AG08395 (cell line): ENCODE measurements at regions not wholly inside any gene's neighbourhood (a gene's known extent, or its start where the extent isn't known, plus 50 kb on each side); places are given as distances from the start of the nearest gene placed in this dataset.
"Not testable (repeated sequence)": the region's sequence is repeated elsewhere in the genome, so short reads cannot be mapped to it uniquely, and the experiment has no call there.

ENCODE experiments used
- DNase-seq: peaks from one replicate; pipeline ENCODE4 v3.0.0; 2012; ENCODE audit warnings: mixed read lengths, low spot score

- no peak for DNase-seq
Measured at GRCh38 chr5:97544678-97545077, 361.6 kb upstream of the RIOK2 start.

- no peak for DNase-seq
Measured at GRCh38 chr5:97545446-97545845, 362.4 kb upstream of the RIOK2 start.

GRCh38 chr5:97545886-97546535 is 363.0 kb upstream of the RIOK2 start:
- peak; percentile 8 for DNase-seq

GRCh38 chr5:97547430-97547829 is 364.4 kb upstream of the RIOK2 start:
- DNase-seq, result no peak

GRCh38 chr5:97547999-97548738 is 365.1 kb upstream of the RIOK2 start:
- DNase-seq, result no peak

- DNase-seq, result no peak
Measured at GRCh38 chr5:97548739-97549080, 365.7 kb upstream of the RIOK2 start.

GRCh38 chr5:97549496-97549895 is 366.4 kb upstream of the RIOK2 start:
- no peak for DNase-seq

GRCh38 chr5:97550164-97550563 is 367.1 kb upstream of the RIOK2 start:
- peak; percentile 30 for DNase-seq

GRCh38 chr5:97550818-97551217 is 367.8 kb upstream of the RIOK2 start:
- no peak for DNase-seq

GRCh38 chr5:97553604-97554452 is 370.8 kb upstream of the RIOK2 start:
- no peak for DNase-seq

- peak; percentile 51 for DNase-seq
Measured at GRCh38 chr5:97554977-97555643, 372.1 kb upstream of the RIOK2 start.

GRCh38 chr5:97555644-97555981 is 372.6 kb upstream of the RIOK2 start:
- DNase-seq, result no peak

GRCh38 chr5:97559827-97560598 is 377.0 kb upstream of the RIOK2 start:
- no peak for DNase-seq

- no peak for DNase-seq
Measured at GRCh38 chr5:97560599-97560993, 377.5 kb upstream of the RIOK2 start.

GRCh38 chr5:97563050-97563657 is 380.1 kb upstream of the RIOK2 start:
- DNase-seq, result no peak

GRCh38 chr5:97568382-97568781 is 385.3 kb upstream of the RIOK2 start:
- DNase-seq, result no peak

GRCh38 chr5:97570242-97570641 is 387.2 kb upstream of the RIOK2 start:
- no peak for DNase-seq

GRCh38 chr5:97575322-97575721 is 392.3 kb upstream of the RIOK2 start:
- no peak for DNase-seq

GRCh38 chr5:97576956-97577355 is 393.9 kb upstream of the RIOK2 start:
- no peak for DNase-seq

- not testable (repeated sequence) for DNase-seq
Measured at GRCh38 chr5:97579977-97580376, 396.9 kb upstream of the RIOK2 start.

- no peak for DNase-seq
Measured at GRCh38 chr5:97580746-97581145, 397.7 kb upstream of the RIOK2 start.
